HG03060 (cell line): ENCODE measurements at regions not wholly inside any gene's neighbourhood (a gene's known extent, or its start where the extent isn't known, plus 50 kb on each side); places are given as distances from the start of the nearest gene placed in this dataset.
"Not testable (repeated sequence)": the region's sequence is repeated elsewhere in the genome, so short reads cannot be mapped to it uniquely, and the experiment has no call there.

Source experiments
- ATAC-seq: cut with Tn5 transposase; IDR thresholded peaks from one replicate; pipeline ENCODE4 v1.9.1; 2021; ENCODE audit warnings: low read depth, moderate number of reproducible peaks; ENCODE audit not compliant: unreplicated experiment

GRCh38 chr10:11668847-11669610 is 57.6 kb upstream of the USP6NL start:
- no peak for ATAC-seq

- no peak for ATAC-seq
Measured at GRCh38 chr10:11667756-11668155, 56.3 kb upstream of the USP6NL start.

GRCh38 chr10:11663763-11664555 is 52.5 kb upstream of the USP6NL start:
- peak; percentile 55 for ATAC-seq

- not testable (repeated sequence) for ATAC-seq
Measured at GRCh38 chr10:11663126-11663515, 51.7 kb upstream of the USP6NL start.

- ATAC-seq = no peak
Measured at GRCh38 chr10:11661441-11661840, 50.0 kb upstream of the USP6NL start.
